T-helper 2 cell treated with Interferon-gamma antibody and Interleukin-4, amounts not matched to agents 100 ng/mL and 5 ng/mL, for 36 hours (primary cell): ENCODE measurements at regions not wholly inside any gene's neighbourhood (a gene's known extent, or its start where the extent isn't known, plus 50 kb on each side); places are given as distances from the start of the nearest gene placed in this dataset.

ENCODE experiments used
- intact Hi-C: fragments of 100-400 bp; cut with micrococcal nuclease; formaldehyde crosslinking; loops from one replicate; pipeline ENCODE4 v1.15.1; 2023

DNA sequence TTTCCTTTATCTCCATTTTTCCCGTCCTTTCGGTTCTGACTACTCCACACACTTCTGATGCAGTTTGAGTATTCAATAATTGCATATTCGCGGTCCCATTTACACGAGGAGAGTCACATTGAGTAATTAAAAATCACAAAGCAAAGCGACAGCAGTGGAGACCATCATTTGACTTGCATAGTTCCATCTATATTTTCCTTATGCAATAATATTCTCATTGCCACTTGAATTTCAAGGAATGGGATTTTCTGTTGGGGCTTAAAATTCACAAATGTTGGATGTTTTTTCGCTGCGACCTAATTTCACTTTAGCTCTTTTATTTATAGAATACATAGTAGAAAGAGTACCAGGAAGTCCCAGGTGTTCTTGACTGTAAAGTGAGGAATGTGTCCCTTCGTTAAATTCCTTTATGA, 186.8 kb downstream of the ZEB2 start:
- intact Hi-C loops: loop anchor here (2.0 to 5.0 kb wide), 3 partner anchors 38 to 1076 kb away; no protein-coding TSS in a partner anchor

DNA sequence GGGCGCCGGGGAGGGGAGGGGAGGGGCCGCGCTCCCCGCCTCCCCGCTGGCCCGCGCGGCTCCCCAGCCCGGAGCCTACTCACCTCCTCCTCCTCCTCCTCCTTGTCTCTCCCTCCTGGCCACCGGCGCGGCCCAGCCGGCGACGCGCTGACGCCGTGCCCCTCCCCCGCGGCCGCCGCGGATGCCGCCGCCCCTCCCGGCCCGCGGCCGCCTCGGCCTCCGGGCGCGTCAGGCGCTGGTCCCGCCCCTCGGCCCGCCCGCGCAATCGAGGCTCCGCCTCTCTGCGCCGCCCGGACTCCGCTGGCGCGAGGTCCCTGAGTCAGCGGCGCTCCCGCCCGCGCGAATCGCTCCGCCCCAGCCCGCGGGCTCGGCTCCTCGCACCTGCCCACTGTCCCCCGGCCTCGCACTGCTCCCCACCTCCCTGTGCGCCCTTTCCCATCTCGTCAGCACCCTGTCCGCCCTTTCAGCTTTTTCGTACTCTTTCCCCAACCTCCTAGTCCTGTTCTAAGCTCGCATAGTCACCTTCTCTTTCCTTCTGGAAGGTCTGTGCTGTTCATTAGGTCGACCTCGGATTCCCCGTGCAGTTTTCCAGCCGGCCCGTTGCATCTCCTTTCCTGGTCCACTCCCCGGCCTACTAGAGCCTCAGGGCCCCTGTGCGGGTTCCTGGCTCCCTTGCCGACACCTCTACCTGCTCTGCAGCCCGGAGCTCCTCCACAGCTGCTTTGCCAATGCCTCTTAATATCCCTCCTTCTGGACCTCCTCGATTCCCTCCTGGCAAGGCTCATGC, 187.4 kb downstream of the ZEB2 start:
- intact Hi-C loops: loop anchor here (1.0 to 5.0 kb wide), 6 partner anchors 8 to 1075 kb away; no protein-coding TSS in a partner anchor

DNA sequence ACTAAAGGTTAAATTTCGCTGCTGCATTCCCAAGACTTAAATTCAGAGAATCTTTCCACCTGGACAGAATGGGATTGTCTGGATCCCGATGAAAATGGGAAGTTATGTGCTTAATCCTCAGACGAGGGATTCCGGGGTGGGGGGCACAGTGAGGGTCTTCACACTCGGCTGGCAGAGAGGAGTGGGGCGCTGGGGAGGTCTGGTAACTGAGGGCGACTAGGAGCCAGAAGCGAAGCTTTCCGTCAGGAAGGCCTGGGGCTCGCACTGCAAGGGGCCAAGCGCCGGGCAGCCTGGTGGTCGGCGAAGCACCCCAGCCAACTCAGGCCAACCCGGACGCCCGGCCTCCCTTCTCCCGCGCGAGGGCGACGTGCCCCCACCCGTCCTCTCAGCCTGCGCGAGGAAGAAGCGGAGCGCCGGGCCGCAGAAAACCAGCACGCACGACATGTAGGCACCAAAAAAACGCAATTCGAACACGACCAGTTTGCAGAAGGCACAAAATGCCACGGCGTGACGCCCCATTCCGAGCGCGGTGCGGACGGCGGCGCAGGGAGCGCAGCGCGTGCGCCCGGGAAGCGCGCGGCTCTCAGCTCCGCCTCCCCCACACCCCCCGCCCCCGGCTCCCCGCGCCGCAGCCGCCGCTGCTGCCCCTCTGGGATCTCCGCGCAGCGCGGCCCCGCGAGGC, 188.1 kb downstream of the ZEB2 start:
- intact Hi-C loops: loop anchor here (1.0 to 5.0 kb wide), 6 partner anchors 8 to 1075 kb away; no protein-coding TSS in a partner anchor

DNA sequence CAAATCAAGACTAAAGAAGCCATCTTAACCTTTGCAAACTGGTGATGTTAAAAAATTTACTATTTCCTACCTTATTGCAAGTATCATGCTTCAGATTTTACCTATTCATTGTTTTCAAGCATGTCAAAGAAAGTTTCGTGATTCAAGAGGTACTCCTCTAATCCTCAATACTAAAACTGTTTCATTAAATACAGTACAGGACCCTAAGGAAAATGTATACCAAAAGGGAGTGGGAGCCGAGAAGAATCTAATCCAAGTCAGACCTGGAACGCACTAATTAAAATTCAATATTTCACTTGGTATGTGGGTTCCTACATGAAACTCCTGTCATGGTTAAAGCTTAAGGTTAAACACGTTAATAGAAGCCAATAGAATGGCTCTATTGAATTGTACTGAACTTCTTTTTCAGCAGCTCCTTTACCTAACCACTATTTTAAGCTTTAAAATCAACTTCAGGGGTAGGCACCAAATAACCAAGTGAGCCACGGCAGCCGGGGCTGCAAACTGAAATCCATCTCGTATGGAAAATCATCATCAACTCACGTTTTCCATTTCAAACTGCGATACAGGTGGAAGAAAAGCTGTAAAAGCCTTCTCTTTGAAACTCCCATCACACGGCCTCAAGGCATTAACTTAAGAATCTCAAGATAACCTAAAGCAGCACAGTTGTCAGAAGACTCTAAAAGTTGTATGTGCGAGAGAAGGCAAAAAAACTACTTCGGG, 188.8 kb downstream of the ZEB2 start:
- intact Hi-C loops: loop anchor here (5.0 kb wide), 2 partner anchors 991 to 1074 kb away; no protein-coding TSS in a partner anchor

DNA sequence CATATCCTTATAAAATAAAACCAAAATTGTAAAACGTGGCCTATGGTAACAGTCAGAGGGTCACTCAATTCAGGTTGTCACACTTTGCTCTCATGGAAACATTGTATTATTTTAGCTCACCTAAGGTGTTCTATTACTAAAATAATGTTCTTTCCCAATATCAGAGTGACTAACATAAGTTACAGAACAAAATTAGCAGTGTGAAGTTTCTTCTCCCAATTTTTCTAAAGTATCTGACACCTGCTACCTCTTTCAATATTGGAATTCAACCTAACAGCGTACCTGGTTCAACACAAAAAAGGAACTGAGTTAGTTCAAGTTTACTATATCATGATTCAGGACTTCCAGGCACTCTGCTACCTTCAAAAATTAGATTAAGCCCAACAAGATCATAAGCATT, 190.4 kb downstream of the ZEB2 start:
- intact Hi-C loops: no loop called here

DNA sequence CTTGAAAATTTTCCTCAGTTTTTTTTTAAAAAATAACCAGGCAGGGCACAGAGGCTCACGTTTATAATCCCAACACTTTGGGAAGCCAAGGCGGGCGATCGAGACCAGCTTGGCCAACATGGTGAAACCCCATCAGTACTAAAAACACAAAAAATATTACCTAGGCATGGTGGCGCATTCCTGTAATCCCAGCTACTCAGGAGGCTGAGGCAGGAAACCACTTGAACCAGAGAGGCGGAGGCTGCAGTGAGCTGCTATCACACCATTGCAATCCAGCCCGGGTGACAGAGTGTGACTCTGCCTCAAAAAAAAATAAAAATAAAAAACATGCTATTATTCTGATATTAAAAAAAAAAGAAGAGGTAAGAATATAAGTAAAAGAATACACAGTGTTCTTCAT, 191.0 kb downstream of the ZEB2 start:
- intact Hi-C loops: no loop called here

DNA sequence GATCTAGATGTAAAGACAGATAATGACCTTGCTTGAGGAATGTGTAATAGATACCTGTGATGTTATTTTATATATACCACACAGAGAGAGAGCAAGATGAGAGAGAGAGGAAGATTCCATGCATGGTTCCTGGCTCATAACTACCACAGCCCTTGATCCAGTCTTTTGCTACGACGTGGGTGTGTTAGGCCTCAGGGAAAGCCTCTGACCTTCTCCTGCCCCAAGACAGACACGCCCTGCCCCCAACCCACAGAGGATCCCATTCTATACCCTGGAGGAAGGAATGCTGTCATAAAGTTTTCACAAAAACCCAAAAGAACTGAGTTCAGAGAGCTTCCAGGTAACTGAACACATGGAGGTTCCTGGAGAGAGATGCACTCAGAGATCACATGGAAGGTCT, 193.1 kb downstream of the ZEB2 start:
- intact Hi-C loops: no loop called here

DNA sequence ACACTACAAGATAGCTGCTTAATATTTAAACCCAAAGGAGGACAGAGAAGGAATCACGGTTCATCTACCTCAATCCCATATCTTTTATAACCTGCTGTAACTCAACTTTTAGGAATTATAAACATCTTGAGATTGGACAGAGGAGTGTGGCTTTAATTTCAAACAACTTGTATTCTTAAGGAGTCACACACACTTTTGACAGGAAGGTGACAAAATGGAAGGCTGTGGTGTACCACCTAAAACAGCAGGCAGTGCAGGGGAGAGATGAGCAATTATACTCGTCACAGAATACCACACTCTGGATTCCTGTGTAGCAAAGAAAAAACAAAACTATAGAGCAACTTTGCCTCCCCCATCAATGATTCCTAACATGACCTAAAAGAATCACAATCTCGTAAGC, 194.8 kb downstream of the ZEB2 start:
- intact Hi-C loops: loop anchor here (2.0 kb wide), 2 partner anchors 14 to 142 kb away; no protein-coding TSS in a partner anchor

DNA sequence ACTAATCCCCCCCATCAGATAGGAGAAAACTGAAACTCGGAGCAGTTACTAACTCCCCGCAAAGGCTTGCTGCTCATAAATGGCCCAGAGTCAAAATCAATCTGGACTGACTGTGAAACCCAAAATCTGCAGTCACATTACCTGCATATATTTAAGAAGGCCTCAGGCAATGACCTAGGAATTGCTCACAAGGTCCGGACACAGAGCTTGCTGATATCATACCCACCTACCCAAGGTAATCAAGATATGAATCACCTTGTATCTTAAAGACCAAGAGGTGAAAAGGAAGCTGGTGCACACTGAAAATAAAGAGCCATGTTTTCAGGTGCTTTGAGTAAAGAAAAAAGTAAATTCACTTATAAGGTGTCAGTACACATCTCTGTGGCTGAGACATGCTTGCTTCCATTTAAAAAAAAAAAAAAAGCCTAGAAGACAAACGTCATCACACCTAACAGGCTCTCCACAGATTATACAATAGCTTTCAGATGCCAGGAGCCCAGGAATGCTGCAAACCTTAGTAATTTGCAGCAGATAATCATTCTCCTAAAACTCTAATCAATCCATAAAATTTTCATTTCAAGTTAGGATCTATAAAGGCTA, 195.4 kb downstream of the ZEB2 start:
- intact Hi-C loops: loop anchor here (1.0 to 5.0 kb wide), 5 partner anchors 8 to 142 kb away; a partner anchor contains a TSS

DNA sequence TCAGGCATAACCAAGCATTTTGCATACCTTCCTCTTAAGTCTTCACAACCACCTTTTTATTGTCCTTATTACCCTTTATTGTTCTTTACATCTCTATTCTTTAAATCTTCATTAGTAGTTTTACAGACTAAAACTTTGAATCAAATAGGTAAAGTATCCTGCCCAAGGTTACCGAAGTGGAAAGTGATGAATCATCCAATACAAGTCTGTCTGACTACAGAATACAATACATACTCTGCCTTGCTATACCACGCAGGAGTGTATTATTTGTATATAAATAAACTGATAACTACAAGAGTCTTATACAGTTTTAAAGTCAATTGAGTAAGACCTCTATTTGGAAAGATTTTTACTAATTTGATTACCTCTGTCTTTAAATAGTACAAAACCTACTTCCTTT, 196.0 kb downstream of the ZEB2 start:
- intact Hi-C loops: loop anchor here (1.0 to 5.0 kb wide), 5 partner anchors 8 to 141 kb away; a partner anchor contains a TSS

DNA sequence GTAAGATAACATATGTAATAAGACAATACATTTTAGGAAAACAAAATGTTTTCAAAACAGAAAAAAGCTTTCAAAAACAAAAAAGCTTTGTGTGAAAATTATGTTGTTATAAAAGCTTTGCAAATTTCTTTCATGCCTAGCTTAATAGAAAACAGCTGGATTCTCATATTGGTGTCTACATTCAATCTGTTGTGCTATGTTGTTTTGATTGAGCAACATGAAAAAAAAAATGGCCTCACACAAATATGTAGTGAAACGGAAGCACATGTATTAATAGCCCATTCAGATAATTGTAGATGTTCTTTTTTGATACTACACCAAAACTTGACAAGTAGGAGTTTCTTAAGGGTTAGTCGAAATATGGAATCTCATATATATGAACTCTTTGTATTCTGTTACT, 197.5 kb downstream of the ZEB2 start:
- intact Hi-C loops: loop anchor here (5.0 kb wide), 1 partner anchor 55 kb away; no protein-coding TSS in a partner anchor

DNA sequence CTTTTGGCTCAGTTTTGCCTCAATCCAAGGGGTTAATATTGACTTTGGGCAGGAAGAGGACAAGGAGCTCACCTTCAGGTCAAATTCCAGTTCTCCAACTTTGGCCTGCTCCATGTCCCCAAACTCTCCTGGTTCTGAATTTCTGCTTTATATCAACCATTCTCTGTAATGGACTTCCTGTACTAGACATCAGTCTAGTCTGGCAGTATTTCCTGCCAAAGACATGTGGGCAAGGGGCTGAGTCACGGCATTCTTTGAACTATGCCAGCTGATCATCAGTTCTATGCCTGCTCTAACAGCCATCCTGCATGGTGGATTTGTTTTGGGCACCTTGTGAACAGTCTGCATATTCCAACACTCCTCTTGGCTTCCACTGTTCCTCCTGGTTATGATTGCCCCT, 199.4 kb downstream of the ZEB2 start:
- intact Hi-C loops: loop anchor here (5.0 kb wide), 1 partner anchor 53 kb away; no protein-coding TSS in a partner anchor

DNA sequence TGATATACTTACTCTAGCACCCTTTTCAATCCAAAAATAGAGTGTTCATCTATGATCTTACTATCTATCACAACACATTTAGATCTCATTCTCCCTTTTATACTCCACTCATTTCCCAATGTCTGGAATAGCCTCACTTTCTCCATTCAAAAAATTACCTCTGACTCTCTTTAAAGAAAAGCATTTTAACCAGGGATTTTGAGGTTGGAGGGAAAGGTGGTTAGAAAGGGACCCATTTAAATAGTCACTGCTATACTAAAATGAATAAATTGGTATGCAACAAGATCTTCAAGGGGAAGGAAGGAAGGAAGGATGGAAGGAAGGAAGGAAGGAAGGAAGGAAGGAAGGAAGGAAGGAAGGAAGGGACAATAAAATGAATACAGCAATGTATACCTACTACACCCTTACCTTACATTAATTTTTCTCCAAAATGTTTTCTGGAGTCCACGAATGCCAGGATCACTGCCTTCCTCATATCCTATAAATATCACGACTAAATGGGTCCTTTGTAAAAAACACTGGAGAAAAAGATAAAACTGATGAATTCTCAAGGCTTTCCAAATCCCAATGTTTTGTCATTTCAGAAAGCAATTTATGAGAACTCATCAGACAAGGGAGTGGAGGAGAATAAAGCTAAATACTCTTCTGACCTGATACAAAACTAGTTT, 202.7 kb downstream of the ZEB2 start:
- intact Hi-C loops: no loop called here

DNA sequence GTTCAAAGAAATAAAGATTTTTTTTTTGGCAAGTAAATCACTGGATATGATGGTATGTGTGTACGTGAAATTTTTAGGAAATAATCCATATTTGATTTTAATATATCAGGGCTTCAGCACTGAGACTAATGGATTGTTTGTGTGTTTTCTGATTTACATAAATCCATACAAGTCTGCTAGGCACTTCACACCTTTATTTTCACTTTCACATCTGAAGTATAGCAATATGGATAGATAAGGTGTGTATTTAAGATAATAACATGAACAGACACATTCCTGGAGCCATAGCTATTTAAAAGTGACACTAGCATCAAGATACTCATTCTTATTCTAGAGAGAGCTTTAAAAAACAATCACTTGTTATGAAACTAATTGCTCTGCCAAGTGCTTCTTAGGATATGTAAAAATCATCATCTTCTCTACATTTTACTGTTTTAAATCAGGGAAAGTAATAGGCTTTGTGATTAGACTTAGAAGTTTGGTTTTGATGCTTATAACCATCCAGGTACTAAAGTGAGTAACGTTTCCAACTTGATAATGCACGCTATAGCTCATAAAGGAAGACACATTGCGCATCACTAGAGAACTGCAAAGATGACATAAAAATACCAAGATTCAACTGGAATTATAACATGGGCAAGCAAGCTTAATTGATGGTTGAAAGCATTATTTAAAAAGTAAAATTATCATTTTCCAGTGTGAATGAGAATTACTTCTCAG, 208.9 kb downstream of the ZEB2 start:
- intact Hi-C loops: loop anchor here (2.0 kb wide), 1 partner anchor 14 kb away; no protein-coding TSS in a partner anchor

DNA sequence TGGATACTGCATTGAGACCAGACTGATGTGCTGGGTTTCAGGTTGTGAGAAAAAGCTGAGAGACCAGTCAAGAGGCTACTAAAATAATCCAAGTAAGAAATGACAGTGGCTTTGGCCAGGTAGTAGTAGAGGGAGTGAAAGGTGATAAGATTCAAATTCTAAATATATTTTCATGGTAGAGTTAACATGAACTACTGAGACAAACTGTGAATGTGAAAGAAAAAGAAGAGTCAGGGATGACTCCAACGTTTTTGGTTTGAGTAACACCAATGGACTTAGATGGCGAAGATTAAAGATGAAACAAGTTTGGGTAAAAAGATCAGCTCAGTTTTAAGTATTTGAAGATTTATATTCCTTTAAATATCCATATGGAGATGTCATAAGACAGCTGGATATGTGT, 209.4 kb downstream of the ZEB2 start:
- intact Hi-C loops: loop anchor here (2.0 kb wide), 1 partner anchor 14 kb away; no protein-coding TSS in a partner anchor

DNA sequence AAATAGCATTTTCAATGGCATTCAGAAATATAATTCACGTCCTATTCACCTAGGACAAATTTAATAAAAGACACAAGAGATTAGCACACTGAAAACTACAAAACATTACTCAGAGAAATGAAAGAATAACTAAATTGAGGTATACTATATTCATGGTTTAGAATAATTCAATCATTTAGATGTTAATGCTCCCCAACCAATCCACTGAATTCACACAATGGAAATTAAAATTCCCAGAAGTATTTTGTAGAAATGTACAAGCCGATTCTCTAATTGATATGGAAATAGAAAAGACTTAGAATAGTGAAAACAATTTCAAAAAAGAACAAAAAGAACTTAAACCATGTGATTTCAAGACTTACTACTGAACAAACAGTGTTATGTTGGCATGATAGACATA, 212.2 kb downstream of the ZEB2 start:
- intact Hi-C loops: no loop called here

DNA sequence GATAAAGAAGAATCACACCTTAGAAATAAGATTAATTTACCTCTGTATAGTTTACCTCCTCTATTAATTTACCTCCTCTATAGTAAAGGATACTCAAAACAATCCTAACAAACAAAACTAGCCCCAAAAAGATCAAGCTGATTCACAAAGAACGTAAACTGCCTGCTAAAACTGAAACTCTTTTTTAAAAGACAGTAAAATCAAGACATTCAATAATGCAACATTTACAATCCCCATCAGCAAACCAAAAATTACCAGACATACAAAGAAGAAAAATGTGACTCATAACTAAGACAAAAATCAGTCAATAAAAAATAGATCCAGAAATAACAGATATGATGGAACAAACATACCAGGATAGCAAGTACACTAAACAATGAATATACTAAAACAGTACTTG, 215.7 kb downstream of the ZEB2 start:
- intact Hi-C loops: no loop called here

DNA sequence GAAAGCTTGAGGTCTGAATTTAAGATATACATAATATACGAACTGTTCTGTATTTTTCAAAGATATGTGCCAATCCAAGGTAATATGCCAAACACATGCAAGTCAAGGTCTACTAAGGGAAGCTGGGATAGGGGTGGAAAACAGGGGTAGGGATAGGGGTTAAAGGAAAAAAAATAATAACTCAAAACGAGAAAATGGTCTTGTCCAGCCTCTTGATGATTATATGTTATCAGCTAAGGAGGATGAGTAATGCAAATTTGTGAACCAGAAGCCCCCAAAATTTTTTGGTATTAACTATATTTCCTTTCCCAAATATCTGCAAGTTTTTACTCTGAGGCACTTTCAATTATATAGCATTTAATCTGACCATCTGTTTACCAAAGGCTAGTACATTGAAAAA, 219.3 kb downstream of the ZEB2 start:
- intact Hi-C loops: no loop called here

DNA sequence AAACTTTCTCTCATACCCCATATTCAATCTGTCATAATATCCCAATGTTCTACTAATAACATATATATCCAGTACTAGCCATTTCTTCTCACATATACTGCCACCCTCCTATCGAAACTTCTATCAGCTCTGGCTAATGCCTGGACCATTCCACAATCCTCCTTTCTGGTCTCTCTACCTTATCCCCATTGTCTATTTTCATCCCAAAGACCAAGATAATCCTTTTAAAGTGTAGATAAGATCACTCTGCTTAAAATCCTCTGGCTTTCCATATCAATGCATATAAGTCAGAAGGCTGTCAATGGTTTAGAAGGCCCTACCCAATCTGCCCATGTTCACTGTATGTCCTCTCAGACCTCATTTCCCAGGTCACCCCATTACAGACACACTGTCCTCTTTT, 229.6 kb downstream of the ZEB2 start:
- intact Hi-C loops: no loop called here

DNA sequence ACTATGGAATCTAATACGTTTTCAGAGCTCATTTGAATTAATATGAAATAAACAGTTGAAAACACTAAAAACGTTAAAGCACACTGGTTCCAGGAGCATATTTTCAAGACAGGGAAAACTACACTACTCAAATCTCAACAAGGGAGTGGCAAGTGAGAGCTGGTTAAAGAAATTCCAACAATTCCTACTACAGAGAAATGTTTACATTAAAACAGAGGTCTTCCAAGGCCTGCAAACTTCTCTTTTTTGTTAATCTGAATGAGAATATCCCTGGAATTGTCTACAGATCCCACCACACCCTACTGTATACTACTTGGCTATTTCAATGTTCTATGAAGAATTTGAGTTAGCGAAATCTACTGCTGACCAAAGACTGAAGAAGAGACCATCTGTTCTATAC, 231.5 kb downstream of the ZEB2 start:
- intact Hi-C loops: no loop called here
